GM18519 (cell line): ENCODE measurements at regions not wholly inside any gene's neighbourhood (a gene's known extent, or its start where the extent isn't known, plus 50 kb on each side); places are given as distances from the start of the nearest gene placed in this dataset.

ENCODE experiments used
- ATAC-seq: cut with Tn5 transposase; IDR thresholded peaks from one replicate; pipeline ENCODE4 v1.9.1; 2021; ENCODE audit warnings: mild to moderate bottlenecking, moderate library complexity; ENCODE audit not compliant: unreplicated experiment, low FRiP score

DNA sequence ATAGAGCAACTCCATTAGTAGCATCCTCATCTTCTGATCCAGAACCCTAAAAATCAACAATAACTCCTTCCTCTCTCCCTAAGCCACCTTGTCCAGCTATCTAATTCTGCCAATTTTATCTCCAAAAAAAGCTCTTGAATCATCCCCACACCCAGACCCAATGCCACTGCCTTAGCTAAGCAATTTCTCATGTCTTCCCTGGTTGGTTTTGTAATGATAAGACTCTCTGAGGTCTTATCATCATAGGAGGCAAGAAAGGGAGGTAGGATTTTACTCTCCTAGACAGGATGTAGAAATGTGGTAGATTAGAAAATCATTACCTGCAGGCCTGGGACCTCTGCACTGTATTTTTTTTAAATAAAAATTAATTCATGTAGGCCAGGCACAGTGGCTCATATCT, 283.5 kb upstream of the NEBL start:
- no peak for ATAC-seq

- no peak for ATAC-seq
These were observed 279.9 kb upstream of the NEBL start for GRCh38 chr10:21176934-21177480.

DNA sequence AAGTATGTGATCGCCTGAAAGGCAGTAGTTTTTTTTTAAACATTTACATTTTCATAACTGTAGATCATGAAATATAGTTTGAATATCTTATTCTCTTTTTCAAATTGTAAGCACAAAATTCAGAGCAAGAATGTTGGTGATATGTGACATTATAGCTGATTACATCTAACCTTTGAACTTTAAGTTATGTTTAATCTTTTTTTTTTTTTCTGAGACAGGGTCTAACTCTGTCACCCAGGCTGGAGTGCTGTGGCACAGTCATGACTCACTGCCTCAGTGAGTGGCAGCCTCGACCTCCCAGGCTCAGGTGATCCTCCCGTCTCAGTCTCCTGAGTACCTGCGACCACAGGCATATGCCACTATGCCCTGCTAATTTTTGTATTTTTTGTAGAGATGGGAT, 278.7 kb upstream of the NEBL start:
- ATAC-seq = no peak

GRCh38 chr10:21174715-21175495, 277.8 kb upstream of the NEBL start:
- ATAC-seq = no peak

DNA sequence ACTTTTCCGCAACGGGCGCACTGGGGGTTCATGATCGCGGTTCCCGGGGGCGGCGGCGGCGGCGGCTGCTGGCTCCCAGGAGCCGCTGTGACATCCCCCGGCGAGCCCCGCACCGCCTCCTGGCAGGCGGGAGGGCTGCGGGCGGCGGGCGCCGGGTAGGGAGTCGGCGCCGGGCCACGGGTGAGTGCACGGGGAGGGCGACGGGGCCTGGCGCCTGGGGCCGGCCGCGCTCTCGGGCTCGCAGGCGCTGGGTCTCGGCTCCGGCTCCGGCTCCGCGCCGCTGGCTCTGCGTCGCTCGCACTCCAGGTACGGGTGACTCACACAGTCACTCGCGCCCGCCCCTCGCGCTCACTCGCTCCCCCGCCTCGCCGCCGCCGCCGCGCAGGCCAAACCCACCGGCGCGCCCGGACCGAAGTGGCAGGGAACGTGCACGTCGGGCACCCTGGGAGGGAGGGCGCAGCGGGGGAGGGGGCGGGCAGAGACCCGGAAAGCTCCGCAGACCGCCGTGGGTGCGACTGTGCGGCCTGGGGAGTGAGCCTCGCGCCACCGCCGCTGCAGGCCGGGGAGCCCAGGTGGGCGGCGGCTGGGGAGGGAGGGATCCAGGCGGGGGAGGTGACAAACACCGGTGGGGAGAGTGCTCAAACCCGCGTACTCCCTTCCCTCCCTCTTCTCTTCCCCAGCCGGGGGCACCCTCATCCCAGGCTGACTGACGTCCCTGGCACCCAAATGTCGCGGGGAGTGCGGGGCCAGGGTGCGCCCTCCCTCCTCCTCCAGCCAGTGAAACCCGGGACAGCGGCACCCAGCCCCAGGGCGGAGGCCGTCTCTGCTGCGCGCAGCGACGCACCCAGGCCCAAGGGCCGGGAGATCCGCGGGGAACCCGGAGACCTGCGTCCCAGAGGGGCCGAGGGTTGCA, 276.9 kb upstream of the NEBL start:
- peak; percentile 63 for ATAC-seq

DNA sequence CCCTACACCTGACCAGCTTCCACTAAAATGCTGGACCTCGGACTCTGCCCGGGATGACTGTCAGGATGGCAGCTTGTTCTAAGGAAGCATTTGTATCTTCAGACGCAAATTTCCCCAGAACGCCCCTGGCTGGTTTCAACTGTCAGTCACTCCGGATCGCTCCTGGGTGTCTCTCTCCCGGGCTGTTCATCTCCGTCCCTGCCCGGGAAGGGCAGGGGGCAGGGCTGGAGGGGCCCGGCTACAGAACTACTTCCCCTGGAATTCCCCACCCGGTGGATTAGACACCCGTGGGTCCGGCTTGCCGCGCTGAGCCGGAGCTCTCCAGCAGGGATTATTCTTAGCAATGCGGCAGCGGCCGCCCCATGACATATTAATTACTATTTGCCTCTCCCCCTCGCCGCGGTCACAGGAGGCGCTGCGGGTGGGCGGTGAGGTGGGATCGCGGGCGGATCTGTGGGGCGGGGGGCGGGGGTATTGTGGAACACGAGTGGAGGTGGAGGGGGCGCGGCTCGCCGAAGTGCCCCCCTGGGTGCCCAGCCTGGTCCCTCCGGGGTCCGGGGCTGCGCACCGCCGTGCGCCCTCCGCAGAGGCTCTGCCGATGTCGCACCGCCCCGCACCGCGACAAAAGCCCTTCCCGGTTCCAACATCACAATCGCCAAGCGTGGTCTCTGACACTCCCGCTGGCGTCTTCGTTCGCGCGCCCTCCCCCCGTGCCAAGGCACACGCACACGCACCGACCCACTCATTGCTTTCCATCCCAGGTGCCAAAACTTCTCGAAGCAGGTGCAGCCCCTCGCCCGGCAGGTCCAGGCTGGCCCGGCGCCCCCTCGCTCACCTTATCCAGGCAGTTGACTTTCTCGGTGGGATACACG, 276.1 kb upstream of the NEBL start:
- no peak for ATAC-seq

GRCh38 chr10:21172542-21172929, 275.4 kb upstream of the NEBL start:
- no peak for ATAC-seq

DNA sequence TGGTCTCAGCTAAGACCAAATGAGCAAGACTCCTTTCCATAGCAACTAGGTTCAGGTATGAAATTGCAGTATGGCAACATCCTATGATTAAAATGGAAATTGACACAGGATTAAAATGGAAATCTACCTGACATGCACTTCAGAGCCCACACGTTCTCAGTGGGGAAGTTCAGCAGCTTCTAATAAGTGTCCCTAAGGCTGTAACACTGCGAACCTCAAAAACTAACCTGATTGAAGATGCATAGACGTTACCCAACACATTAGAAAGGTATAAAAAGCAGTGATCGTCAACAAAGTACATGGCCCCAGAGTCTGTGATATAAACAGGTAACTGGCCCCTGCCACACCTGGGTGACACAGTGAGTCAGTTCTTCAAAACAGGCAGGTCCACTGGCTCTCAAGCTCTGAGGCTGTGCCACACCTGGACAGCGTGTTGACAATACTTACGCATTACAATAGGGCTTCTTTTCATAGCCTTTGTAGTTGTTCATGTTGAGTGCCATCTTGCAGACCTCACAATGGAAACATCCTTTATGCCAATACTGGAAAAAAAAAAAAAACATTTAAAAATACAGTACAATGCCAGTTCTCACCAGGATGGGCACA, 274.9 kb upstream of the NEBL start:
- ATAC-seq = no peak

DNA sequence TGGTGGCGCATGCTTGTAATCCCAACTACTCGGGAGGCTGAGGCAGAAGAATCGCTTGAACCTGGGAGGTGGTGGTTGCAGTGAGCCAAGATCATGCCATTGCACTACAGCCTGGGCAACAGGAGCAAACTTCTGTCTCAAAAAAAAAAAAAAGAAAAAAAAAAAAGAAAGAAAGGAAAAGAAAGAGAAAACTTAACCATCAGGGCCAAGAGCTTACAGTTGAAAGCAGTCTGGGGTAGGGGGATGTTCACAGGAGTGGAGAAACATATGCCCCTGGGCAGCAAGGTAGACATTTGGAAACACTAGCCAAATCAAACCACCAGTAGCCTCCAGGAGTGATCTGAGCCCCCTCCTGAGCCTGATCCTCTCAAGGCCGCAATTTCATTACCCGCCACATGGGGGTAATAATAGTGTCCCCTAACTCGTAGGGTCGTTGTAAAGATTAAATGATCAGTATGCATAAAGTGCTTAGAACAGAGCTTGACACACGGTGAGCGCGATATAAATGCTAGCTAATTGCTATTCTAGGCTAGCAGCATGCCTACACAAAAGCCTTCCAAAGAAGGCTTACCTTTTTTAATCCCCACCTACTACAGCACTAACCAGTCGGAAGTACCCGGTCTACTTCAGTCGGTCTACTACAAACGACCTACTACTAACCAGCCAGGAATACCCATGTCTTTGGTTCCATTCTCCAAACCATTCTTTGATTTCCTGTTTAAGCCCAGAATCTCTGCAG, 274.3 kb upstream of the NEBL start:
- no peak for ATAC-seq

GRCh38 chr10:21170216-21170615, 273.1 kb upstream of the NEBL start:
- no peak for ATAC-seq

DNA sequence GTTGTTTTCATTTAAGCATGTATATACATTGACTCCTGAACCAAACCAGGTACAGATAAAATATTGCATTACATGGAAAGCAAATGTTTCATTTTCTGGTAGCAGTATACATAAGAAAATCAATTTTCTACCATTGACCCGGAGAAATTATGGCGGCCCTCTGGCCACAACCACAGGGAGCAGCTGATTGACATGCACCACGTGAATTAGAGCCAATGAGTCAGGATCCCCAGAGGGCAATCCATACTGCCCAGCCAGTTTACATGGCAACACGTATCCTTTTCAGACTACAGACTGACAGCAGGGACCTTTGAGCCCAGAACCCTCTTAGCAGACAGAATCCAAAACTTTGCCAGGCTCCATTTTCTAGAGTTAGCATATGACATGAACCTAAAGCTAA, 272.2 kb upstream of the NEBL start:
- no peak for ATAC-seq

DNA sequence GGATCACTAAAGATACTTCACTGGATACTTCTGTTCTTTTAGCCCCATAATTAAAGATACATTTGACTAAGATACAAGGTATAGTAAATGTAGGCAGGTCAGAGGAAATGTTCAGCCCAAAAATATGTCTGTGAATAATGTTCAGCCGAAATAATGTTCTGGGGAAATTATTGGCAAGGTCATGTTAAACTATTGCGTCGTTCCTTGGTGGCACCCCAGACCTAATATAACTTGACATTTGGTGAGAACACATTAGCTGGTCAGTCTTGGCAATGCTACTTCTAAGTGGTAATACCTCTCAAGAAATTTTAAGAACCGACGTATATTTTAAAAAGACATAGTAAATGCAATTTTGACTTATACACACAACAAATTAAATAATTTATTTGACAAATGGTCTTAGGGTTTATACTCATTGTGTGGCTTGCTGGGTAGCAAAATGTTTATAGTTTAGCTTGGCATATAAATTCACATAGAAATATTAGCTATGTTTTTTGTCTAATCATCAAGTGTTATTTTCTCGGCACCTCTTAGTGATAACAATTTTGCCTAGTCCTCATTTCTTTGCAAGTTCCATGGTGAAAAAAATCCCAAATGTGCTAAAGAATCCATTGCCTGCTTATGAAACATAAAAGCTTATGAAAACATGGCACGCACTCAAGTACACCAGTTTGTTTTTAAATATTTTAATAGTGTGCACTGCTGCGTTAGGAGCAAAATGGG, 270.3 kb upstream of the NEBL start:
- no peak for ATAC-seq

DNA sequence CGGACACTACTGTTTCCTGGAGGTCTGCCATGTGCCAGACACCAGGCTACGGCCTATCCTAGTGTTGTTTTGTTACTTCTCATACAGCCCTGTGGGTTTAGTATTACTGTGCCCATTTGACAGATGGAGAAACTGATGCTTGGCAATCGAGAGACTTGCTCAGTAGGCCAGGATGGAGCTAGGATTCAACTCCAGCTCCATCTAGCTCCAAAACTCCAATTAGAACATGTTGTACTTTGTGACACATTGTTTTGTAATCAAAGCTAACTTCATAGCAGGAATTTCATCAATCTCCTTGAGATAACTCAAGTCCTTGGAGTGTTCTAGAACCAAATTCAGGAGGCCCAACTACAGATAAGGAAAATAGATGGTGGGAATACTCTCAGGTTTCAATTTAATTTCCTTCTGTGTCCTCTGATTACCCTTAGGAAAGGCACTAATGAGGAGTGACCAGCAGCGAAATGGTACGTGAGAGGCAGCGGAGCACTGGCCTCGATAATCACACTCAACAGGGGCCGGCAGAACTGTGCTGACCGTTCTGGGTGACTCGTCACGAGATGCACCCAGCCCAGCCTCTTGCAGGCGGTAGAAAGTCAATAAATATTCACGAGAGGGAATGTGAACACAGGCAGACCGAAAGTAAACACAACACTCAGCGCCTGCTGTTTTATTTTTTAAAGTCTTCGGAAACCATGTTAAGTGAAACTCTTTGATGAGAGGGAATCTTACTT, 269.6 kb upstream of the NEBL start:
- ATAC-seq = no peak

GRCh38 chr10:21165489-21165888, 268.4 kb upstream of the NEBL start:
- ATAC-seq = no peak

DNA sequence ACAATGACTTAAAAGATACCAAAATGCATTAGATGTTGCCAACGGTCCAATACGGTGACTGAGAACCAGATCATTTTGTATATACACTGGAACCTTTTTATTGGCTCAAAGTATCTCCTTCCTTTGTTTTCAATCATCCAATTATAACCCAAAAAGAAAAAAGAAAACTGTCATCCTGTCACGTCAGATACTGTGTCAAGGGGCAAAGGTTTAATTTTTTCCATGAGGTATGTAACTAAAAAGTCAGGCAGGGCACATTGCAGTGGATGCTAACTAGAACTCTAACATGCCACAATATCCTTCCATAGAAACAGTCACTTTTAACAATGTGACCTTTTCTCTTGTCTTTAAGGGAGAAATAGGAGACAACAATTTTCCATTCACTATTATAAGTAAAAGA, 267.6 kb upstream of the NEBL start:
- ATAC-seq = no peak

DNA sequence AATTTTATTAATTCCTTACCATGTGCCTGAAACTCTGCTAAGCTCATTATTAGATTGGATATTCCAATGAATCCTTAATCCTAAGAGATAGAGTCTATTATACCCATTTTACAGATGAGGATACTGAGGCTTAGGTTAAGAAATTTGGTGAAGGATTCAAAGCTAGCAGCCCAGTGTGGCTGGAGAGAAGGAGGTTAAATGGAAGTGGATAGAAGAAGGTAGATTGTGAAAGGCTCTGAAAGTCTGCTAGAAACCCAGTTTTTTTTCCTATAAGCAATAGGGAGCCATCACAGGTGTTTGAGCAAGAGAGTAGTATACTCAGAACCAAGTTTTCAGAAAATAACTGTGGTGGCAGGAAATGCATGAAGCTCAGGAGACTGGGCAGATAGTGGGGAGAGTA, 265.8 kb upstream of the NEBL start:
- ATAC-seq = no peak

DNA sequence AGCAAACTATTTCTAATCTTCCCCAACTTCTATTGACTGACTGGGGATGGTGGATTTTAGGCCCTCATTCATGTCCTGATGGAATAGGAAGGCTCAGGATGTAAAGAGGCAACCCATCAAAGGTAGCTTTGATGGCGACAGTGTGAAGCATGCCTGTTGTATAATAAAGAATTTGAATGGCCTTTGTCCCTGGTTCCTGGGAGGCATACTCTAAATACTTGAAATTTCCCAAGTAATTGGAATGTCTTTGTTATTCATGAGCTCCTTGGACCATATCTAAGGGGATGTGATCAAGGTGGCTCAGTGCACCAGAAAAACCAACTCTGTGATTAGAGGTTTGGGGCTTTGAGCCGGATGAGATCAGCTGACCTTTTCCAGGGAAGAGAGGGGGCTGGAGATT, 264.5 kb upstream of the NEBL start:
- ATAC-seq = no peak

DNA sequence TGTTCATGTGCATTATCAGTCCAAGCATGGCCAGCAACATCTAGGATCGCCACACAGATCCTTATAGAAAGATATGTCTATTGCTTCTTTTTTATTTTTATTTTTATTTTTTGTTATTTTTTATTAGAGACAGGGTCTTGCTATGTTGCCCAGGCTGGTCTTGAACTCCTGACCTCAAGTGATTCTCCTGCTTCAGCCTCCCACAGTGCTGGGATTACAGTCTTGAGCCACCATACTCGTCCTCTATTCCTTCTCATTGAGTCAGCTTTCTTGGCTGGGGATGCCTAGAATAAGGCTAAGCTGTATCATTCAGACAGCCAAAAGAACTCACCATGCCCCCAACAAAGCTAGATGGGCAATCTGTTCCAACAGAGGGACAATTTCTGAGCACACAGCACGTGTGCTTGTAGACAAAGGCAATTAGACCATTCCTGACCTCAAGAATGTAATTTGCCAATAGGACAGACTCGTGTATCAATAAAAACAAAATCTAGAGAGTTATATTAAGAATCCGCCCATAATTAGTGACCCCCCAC, 264.0 kb upstream of the NEBL start:
- ATAC-seq = no peak
